ENCODE measurements at regions not wholly inside any gene's neighbourhood (a gene's known extent, or its start where the extent isn't known, plus 50 kb on each side); places are given as distances from the start of the nearest gene placed in this dataset.
"Not testable (repeated sequence)": the region's sequence is repeated elsewhere in the genome, so short reads cannot be mapped to it uniquely, and the experiment has no call there.

DNA sequence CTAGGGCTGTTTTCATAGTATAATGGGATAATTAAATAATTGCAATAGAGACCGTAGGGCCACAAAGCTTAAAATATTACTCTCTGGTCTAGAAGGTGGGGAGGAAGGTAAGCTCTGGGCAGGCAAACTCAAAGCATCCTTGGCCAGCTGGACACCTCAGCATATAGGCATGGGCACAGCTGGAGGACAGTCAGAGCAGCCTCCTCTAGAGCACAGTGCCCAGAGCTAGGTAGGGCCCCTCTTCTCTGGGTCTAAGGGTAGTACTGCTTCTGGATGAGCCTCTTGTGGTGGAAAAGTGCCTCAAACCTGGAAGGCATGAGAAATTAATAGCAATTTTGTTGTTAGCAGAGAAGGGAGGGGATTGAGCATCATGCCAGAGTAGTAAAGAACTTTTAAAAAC, 116.9 kb upstream of the FOXN2 start:
- no peak for DNase-seq

DNA sequence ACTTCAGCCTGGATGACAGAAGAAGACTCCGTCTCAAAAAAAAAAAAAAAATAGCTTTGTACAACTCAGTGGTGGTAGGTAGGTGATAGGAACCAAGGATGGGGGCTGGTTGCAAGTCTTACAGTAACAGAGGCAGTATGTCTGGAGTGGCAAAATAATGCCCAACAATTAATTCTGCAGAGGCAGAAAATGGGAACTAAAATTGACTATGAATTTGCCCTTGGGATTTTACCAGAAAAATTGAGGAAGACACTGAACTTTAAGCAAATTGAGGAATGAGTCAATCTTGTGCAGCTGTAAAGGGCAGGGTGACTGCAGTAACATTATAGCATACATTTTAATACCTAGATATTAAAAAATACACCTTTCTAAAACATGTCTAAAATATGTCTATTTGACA, 116.1 kb upstream of the FOXN2 start:
- no peak for DNase-seq

- DNase-seq, result no peak
Measured at GRCh38 chr2:48199070-48199469, 115.4 kb upstream of the FOXN2 start.

- no peak for DNase-seq
Measured at GRCh38 chr2:48200620-48201293, 113.7 kb upstream of the FOXN2 start.

DNA sequence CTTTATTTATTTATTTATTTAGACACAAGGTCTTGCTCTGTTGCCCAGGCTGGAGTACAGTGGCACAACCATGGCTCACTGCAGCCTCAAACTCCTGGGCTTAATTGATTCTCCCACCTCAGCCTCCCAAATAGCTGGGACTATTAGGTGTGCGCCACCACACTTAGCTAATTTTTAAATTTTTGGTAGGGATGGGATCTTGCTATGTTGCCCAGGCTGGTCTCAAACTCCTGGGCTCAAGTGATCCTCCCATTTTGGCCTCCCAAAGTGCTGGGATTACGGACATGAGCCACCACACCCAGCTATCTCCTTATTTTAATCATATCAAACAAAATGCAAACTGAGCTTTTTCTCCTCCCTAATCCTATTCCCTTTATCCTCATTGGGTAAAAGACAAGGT, 113.0 kb upstream of the FOXN2 start:
- not testable (repeated sequence) for DNase-seq

- DNase-seq, result no peak
Measured at GRCh38 chr2:48202863-48203642, 111.4 kb upstream of the FOXN2 start.

- no peak for DNase-seq
Measured at GRCh38 chr2:48203668-48204067, 110.8 kb upstream of the FOXN2 start.

DNA sequence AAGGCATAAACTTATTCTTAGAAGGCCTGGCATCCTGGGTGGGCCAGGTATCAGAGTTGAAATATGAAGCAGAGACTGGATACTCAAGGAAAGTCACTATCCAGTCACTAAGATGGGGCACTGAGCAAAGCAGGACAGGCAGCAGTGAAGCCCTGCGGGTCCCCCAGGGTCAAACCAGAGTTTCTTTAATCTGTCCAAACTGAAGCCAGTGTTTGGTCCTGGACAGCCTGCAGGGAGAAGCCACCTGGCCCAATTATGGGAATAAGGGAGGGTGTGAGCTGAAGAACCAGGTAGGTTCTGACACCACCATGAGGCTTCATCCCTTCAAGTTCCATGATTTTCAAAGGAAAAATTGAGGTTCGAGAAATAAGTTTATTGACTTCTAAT, 109.7 kb upstream of the FOXN2 start:
- no peak for DNase-seq

DNA sequence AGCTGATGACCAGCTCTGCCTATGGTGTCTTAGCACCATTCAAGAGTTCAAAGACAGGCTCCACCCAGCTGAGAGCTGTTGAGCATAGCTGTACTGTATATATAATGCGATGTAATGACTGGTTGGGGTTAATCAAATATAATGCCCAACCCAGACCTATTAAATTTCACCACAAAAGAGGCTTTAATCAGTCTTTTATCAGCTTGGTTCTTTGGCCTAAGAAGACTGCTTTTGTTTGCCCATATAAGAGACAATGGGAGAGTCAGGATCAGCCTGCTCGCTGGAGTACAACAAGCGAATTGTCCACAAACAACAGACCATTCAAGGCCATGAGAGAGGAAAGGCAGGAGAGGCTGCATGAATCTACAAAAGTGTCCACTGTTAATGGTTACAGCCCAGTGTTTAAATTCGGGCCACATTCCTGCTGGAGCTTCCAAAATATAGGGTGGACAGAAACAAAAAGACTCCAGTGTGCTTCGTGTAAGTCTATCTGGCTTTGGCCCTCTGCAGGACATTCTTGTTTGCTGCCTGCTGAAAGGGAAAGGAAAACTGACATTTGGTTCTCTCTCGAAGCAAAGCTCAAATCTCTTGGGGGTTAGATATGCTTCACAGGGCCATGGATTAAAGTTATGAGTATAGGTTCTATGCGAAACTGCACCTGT, 109.2 kb upstream of the FOXN2 start:
- DNase-seq, result peak; percentile 12

- peak; percentile 29 for DNase-seq
Measured at GRCh38 chr2:48206056-48206656, 108.3 kb upstream of the FOXN2 start.

DNA sequence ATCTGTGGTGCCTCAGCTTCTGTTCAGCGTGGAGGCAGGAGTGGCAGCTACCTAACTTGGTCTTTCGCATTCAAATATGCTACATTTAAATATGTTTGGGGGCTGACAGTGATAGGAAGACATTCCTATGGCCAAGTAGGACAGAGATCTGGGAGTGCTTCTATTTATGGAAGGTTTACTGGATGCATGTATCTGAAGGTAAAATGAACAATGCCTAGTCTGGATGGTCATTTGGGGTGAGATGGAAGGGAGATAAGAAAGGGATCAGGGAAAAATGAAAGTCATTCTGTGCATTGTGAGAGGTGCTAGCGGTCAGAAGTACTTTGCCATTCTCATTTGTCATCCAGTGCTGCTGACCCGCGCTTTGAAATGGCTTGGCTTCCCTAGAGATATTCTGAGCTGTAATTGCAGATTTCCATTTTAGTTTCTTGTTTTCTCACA, 107.3 kb upstream of the FOXN2 start:
- no peak for DNase-seq

GRCh38 chr2:48207851-48208250, 106.6 kb upstream of the FOXN2 start:
- no peak for DNase-seq

- peak; percentile 80 for DNase-seq
Measured at GRCh38 chr2:48209214-48209885, 105.1 kb upstream of the FOXN2 start.

DNA sequence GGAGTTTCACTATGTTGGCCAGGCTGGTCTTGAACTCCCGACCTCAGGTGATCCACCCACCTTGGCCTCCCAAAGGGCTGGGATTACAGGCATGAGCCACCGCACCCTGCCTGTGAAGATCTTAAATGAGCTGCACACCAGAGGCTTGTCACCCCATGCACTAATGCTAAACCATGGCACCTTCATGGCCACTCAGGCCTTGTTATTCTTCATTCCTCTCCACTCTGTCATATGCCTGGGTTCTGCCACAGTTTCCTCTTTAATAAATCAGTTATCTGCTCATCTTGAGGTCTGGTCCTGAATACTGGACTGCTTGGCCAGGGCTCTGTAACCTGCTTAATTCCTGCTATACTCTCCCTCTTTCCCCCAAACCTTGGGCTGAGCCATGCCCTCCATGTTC, 104.3 kb upstream of the FOXN2 start:
- DNase-seq, result no peak

DNA sequence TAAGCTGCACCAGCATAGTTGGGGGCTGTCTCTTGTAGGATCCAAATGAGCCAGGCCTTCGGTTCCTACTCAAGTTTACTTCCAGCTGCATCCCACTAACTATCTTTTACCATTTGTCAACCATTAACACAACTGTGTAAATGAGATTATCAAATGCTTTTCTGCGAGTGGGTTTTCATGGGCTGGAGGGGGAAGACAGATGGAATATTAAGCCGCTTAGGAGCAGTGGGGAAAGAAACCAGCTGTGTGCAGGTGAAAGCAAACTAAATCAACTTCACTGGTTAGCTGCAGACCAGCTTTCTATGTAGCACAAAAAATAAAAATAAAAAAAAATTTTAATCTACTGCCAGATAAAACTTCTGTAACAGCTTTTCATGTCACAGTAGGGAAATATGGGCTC, 100.8 kb upstream of the FOXN2 start:
- no peak for DNase-seq

- DNase-seq, result no peak
Measured at GRCh38 chr2:48218169-48218568, 96.3 kb upstream of the FOXN2 start.

DNA sequence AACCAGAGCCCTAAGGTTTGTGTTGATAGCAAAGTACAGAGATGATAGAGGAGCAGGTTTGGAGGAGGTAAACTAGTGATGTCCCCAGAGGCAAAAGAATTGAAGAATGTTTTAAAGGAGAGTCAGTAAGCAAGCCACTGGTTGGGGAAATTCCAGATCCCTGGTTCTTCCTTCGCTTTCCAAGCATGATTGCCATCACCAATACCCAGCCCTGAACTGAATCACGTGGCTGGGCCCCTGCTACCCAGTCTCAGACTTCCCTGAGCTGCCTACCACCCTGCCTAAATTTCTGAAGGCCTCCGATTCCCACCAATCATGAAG, 95.3 kb upstream of the FOXN2 start:
- DNase-seq, result no peak

DNA sequence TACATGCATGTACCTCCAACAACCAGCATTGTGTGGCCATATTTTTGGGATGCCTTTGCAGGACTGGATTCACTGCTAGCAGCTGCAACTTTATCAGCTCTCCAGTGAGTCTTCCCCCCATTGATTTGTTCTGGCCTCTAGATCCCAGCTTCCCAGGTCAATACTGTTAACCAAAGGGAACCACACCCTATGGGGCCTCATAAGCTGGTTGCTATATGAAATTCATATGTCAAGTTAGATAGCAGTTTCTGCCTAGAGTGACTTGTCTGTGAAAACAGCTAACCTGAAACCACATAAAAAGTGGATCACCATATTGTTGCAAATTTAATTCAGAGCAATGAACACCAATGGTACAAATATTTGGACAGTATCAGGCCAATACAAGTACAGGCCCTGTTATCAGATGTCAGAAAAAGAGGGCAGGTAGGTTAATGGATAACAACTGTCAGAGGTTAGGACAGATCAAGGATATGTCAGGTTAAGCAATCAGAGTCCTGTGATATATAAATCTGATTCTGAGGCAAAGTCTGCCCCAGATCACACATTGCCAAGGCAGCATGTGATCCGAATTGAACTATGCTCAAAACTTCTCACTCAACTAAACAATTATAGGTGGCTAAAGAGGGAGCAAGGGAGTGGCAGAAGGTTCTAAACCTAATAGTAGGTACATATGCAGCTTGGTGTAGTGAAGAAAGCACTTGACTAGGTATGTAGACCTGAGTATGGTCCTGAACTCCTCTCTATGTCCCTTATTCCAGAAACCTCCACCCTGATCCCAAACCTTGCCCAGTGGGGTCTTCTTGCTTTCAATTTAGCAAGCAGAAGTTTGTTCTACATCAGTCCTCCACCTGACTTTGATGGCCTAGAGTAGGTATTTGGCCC, 94.7 kb upstream of the FOXN2 start:
- no peak for DNase-seq

DNA sequence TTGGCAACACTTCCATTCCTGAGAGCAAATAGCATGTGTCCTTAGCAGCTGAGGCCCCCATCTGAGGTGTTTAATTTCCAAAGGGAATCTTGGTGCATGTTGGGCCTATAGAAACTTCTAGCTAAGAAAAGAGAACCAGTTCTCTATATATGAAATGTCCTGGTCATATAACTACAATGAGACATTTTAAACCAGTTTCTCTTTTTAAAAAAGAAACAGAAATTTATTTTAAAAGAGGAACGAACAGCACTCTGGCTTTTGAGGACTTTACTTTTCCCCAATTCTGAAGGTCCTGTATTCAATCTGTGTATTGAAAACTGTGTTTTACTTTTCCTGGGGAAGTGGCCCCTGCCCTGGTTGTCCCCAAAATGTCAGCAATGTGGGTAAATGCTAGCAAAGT, 94.0 kb upstream of the FOXN2 start:
- DNase-seq, result no peak

GRCh38 chr2:48221846-48222516, 92.5 kb upstream of the FOXN2 start:
- DNase-seq, result no peak

DNA sequence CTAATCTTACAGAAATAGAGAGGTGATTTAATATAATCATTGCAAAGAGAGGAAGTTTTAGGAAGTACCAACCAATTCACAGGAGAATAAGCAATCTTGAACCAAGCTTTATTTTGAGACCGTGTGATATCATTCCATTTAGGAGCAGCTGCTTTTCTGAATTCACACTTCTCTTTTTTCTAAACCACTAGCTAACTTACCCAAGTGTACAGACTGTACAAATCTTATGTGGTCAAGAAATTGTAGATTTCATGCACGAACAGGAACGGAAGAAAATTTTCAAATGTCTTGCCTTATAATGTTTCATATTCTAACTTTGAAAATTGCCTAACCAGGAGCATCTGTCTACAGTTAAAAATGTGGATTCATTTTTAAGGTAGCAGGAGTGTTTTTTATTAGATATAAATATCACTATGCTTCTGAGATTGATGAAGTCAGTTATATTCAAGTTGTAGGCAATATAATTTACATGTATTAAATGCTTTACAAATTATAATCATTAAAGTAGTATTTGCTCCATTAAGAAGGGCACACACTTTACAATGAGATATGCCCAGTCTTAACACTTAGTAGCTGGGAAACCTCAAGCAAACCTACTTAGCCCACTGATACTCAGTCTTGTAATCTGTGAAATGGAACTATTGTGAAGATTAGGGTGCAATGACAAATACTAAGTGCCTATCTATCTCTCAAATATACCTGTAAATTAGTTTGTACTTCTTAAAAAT, 86.7 kb upstream of the FOXN2 start:
- no peak for DNase-seq

All from fibroblast of skin of scalp (primary cell).